Right ventricle myocardium inferior (tissue), 1 donor: ENCODE measurements at regions not wholly inside any gene's neighbourhood (a gene's known extent, or its start where the extent isn't known, plus 50 kb on each side); places are given as distances from the start of the nearest gene placed in this dataset.

ENCODE experiments used
- ATAC-seq: fragments of 200-7000 bp; cut with Tn5 transposase; one replicate; pipeline ENCODE4 v1.9.1; 2020; ENCODE audit warnings: mild to moderate bottlenecking, moderate library complexity
- DNase-seq: peaks from one replicate; pipeline ENCODE4 v3.0.0; 2021; ENCODE audit errors: missing footprints
- intact Hi-C: fragments of 100-400 bp; cut with DNase I; formaldehyde crosslinking; loops from one replicate; pipeline ENCODE4 v1.11.0; 2022
- donor health status: DM: no; HTN: yes; CAD: no; lungs with severe emphysema.

DNA sequence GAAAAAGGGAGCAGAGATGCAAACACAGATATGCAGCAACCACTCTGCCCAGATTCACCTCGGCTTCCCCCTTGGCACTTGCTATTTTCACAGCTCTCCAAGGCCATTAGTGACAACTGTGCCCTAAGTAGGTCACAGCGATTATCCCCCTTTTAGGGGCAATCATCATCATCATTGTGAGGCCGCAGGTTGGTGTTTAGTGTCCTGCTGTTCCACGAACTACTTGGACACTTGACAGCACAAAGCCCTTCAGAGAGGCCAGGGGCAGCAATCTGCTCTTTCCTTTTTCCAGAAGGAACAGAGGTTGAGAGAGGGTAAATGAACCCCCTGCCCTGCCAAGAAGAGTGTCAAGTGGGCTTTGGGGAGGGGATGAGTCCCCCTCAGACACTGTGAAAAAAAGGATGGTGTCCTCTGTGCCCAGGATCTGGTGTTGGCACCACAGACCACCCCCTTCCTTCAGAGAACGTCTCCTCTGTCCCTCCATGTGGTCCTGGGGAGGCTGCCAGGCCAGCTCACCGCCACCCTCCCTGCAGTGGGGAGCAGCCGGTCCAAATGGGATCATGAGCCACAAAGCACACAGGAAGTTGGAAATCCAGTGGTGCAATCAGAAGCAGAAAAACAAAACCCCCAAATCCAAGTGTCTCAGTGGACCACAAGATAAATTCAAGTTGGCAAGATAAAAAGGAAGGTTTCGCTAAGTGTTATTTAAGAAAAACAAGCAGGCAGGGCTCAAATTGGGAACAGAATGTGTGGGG, 78.4 kb upstream of the MED9 start:
- intact Hi-C loops: no loop called here
- DNase-seq: peak; percentile 77
- peak; percentile 71 for ATAC-seq

DNA sequence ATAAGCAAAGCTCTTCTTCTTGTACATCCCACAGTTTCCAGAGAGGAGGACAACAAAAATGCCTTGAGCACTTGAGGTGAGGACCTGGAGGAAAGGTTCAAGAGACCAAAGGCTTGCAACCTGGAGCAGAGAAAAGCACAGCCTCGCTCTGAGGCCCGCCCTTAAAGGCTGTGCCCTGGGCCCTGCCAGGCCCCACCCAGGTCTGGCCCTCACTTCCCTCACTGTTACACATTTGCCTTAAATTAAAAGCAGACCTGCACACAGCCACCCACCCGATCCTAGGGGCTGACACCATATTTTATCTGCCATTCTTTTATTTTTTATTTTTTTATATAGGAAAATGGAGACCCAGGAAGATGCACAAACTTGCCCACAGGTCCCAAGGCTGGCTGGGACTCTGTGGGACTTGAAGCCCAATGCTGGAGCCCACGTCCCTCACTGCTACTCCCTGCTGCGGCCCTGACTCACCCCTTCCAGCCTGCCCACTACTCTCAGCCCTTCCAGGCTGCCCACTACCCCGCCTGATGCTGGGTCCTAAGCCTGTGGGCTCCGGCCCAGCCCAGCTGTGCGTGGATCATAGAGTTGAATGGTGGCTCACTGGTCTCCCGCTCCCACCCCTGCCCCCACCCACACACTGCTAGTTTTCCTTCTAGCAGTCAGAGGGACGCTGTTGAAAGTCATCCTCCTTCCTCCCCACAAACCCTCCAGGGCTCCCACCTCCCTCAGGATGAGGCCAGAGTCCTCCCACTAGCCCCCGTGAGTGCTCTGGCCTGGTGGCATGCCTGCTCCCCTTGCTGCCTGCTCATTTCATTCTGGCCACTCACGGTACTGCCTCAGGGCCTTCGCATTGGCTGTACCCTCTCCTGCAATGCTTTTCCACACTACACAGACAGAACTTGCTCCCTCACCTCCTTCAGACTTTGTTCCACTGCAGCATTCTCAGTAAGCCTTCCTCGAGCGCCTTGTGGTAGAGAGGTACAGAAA, 77.6 kb upstream of the MED9 start:
- ATAC-seq (peak; percentile 56), DNase-seq (peak; percentile 57)
- intact Hi-C loops: no loop called here

DNA sequence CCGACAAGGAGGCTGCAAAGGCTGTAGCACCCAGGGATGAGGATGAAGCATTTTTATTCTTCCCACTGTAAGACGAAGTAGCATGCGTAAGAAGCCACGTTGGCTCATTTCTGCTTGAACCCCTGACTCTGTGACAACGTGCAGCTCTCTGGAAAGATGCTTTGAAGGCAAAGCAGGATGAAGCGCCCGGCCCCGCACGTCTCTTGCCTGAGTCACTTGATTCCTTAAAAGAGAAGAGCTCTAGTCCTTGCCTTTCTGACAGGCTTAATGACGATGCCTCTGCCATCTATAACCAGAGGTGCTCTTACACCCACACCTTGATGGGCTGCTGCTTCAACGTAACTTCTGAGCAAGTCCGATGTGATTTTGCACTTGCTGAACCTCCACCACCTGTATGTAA, 76.7 kb upstream of the MED9 start:
- intact Hi-C loops: no loop called here
- DNase-seq: peak; percentile 41

GRCh38 chr17:17400566-17401184, 76.1 kb upstream of the MED9 start:
- no peak for ATAC-seq
- DNase-seq: peak; percentile 46
- intact Hi-C loops: no loop called here

More for the DNA sequence above, 76.7 kb upstream of the MED9 start:
- ATAC-seq: no peak

DNA sequence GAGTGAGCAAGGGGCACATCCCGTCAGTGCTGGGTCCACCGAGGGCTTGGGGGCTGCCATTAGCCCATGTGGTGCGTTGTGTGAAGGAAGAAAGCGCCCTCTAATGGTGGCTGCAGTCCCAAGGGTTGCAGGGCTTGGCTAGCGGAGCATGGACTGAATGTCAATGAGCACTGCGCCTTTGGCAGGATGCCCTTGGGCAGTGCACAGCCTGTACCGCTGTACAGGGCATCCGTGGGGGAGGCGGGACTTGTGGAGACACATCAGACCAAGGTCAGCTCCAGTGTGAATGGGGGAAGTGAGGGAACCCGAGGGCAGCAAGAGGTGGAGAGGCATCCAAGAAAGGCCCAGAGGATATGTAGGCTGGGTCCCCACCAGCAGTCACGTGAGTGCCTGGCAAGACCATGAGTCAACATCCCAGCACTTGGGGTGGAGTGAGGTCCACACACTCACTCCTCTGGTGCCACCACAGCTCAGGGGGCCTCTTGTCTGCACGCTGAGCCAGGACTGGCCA, 75.5 kb upstream of the MED9 start:
- peak; percentile 32 for ATAC-seq
- intact Hi-C loops: no loop called here
- peak; percentile 67 for DNase-seq

DNA sequence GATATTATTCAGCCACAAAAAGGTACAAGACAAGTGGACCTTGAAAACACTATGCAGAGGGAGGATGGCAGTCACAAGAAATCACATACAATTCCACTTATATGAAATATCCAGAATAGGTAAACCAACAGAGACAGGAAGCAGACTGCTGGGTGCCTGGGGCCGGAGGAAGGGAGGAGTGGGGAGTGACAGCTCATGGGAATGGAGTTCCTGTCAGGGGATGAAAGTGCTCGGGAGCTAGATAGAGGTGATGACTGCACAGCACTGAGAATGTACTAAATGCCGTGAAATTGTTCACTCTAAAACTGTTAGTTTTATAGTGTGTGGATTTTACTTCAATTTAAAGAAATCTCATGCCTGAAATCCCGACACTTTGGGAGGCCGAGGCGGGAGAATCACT, 74.2 kb upstream of the MED9 start:
- intact Hi-C loops: no loop called here
- no peak for ATAC-seq
- DNase-seq: peak; percentile 17

DNA sequence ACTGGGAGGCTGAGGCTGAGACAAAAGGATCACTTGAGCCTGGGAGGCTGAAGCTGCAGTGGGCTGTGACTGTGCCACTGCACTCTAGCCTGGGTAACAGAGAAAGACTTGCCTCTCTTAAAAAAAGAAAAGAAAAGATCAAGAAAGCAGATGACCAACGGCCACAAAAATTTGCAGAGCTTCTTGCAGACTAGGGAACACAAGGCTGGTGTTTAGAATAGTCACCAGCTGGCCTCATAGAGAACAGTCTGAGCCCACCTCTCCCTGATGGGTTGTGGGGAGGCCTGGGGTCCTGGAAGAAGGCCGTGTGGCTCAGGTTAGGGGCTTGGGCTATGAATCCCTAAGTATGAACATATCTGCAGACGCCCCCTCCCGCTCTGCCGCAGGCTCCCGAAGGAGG, 73.7 kb upstream of the MED9 start:
- intact Hi-C loops: no loop called here
- DNase-seq (peak; percentile 48), ATAC-seq (no peak)

- DNase-seq: peak; percentile 68
- no peak for ATAC-seq
- intact Hi-C loops: no loop called here
Measured at GRCh38 chr17:17403899-17404576, 72.8 kb upstream of the MED9 start.

DNA sequence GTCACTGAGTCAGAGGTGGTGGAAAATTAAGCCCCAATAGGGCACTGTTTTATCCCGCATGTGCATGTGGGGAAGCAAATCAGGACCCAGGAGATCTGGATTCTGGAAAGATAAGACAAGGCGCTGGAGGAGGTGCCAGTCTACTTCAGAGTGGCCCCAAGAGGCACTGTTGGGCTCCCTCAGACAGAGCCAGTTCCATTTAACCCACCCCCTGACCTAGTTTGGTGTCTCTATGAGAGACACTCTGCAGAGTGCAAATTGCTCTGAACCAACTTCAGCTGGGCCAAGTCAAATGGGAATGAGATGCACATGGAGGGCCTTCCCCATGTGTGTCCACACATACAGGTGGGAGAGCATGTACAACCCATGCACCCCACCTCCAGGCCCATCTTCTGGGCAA, 71.1 kb upstream of the MED9 start:
- ATAC-seq: no peak
- DNase-seq: peak; percentile 9
- intact Hi-C loops: no loop called here

DNA sequence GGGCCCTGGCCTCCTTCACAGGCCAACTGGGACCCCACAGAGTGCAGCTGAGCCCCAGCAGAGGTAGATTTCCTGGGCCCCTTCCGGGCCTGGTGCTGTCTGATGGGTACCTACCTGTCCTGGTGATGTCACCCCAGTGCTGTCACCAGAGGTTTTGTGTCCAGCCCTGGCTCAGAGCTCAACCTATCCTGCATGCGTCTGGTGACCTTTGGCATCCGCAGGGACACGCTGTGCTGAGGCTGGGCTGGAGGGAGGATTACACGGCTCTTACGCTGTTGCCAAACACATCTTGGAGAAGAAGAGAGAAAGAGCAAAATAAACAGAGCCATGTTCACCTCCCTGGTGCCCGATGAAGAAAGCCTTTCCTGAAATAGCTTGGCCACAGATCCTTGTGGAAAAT, 70.6 kb upstream of the MED9 start:
- intact Hi-C loops: no loop called here
- ATAC-seq: no peak
- peak; percentile 75 for DNase-seq

- ATAC-seq: no peak
- no peak for DNase-seq
- intact Hi-C loops: no loop called here
Measured at GRCh38 chr17:17408236-17408794, 68.5 kb upstream of the MED9 start.

DNA sequence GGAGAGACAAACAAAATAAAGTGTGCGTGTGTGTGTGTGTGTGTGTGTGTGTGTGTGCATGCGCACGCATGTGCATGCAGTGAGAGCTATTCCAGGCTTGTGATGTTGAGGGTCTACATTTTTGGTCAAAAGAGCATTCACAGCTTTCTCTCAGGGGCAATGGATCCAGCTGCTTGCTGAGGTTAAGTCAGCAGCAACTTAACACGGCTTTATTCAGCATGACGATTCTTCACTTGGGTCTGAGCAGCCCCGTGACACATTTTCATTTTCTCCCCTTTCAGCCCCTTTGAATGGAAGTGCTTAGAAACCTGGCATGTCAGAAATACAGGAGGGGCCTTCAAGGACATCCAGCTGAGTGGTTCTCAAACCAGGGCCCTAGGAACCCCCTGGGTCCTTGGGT, 66.4 kb upstream of the MED9 start:
- no peak for ATAC-seq
- no peak for DNase-seq
- intact Hi-C loops: no loop called here

GRCh38 chr17:17411692-17412091, 65.1 kb upstream of the MED9 start:
- intact Hi-C loops: no loop called here
- no peak for ATAC-seq
- DNase-seq: no peak

DNA sequence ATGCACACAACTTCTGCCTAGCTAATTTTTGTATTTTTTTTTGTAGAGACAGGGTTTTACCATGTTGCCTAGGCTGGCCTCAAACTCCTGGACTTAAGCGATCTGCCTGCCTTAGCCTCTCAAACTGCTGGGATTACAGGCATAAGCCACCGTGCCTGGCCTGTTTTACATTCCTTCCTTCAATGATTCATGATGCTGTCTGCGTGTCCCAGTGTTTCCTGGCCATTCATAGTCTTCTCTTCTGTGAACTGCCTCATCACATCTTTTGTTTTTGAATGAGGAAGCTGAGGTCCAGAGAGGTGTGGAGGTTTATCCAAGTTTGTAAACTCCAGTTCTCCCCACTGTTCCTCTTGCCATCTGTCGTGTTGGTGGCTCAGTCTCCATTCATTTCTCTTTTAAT, 64.5 kb upstream of the MED9 start:
- DNase-seq: no peak
- intact Hi-C loops: no loop called here
- no peak for ATAC-seq

DNA sequence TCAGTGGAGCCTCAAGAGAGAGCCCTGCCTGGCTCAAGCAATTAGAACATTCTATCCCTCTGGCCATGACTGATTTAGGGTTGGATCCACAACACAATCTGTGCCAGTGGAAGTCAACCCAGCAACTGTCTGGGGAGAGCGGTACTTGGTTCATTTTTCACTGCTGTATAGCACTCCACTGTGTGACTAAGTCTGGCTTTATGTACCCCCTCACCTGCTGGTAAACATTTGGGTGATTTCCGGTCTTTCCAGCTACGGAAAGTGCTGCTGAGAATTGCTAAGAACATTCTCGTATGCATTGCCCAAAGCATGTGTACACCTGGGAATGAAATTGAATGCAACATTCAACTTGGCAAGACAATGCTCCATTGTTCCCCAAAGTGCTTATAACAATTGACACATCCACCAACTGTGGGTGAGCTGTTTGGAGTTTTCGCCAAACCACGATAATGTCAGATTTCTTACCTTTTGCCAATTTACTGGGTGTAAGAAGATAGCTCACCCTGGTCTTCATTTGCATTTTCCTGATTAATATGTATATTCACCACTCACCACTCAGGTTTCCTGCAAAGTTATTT, 63.5 kb upstream of the MED9 start:
- DNase-seq (no peak), ATAC-seq (no peak)
- intact Hi-C loops: no loop called here

GRCh38 chr17:17413821-17414220, 63.0 kb upstream of the MED9 start:
- no peak for ATAC-seq
- intact Hi-C loops: no loop called here
- DNase-seq: no peak

GRCh38 chr17:17414341-17414805, 62.4 kb upstream of the MED9 start:
- intact Hi-C loops: no loop called here
- DNase-seq (no peak), ATAC-seq (peak; percentile 45)

DNA sequence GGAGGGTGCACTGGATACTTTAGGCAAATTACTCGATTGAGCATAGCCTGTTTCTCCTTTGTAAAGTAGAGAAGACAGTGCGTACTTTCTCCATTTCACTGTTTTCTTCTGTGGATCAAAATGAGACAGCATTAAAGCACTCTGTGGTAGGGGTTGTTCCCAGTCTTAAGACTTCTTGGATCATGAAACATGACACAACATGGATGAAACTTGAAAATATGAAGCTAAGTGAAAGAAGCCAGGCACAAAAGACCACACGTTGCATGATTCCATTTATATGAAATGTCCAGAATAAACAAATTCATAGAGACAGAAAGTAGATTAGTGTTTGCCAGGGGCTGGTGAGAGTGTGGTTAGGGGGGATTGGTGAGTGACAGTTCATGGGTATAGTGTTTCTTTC, 61.8 kb upstream of the MED9 start:
- DNase-seq (no peak), ATAC-seq (no peak)
- intact Hi-C loops: no loop called here
